Smooth muscle cell (in vitro differentiated cells): ENCODE measurements at regions not wholly inside any gene's neighbourhood (a gene's known extent, or its start where the extent isn't known, plus 50 kb on each side); places are given as distances from the start of the nearest gene placed in this dataset.

Experiments used
- DNase-seq: peaks from one replicate; lab custom pipeline; 2025; ENCODE audit not compliant: unreplicated experiment; lab: John Stamatoyannopoulos, UW
- H2AFZ ChIP-seq: fragments of 200-600 bp; sonication (generic); 2 replicates; pipeline ENCODE4 v1.6.0; 2016; ENCODE audit warnings: antibody characterized with exemption, low read depth, mild to moderate bottlenecking
- H3F3A ChIP-seq: fragments of 200-600 bp; sonication (generic); 2 replicates; pipeline ENCODE4 v1.6.0; 2017; ENCODE audit warnings: antibody characterized with exemption, low read depth
- H3K27ac ChIP-seq: fragments of 200-600 bp; sonication (generic); 2 replicates; pipeline ENCODE4 v1.5.1; 2016; ENCODE audit warnings: low read depth, mild to moderate bottlenecking
- H3K27me3 ChIP-seq: fragments of 200-600 bp; sonication (generic); 2 replicates; pipeline ENCODE4 v1.6.1; 2016; ENCODE audit warnings: low read depth, mild to moderate bottlenecking
- H3K36me3 ChIP-seq: fragments of 200-600 bp; sonication (generic); 2 replicates; pipeline ENCODE4 v1.5.1; 2016; ENCODE audit warnings: low read depth
- H3K4me1 ChIP-seq: fragments of 200-600 bp; sonication (generic); 2 replicates; pipeline ENCODE4 v1.5.1; 2016; ENCODE audit warnings: low read depth
- H3K4me2 ChIP-seq: fragments of 200-600 bp; sonication (generic); 2 replicates; pipeline ENCODE4 v1.6.0; 2016; ENCODE audit warnings: mild to moderate bottlenecking
- H3K4me3 ChIP-seq: fragments of 200-600 bp; sonication (generic); 2 replicates; pipeline ENCODE4 v1.5.1; 2016; ENCODE audit warnings: mild to moderate bottlenecking
- H3K79me2 ChIP-seq: fragments of 200-600 bp; sonication (generic); 2 replicates; pipeline ENCODE4 v1.6.0; 2016; ENCODE audit warnings: low read depth, mild to moderate bottlenecking
- H3K9ac ChIP-seq: fragments of 200-600 bp; sonication (generic); 2 replicates; pipeline ENCODE4 v1.6.0; 2016; ENCODE audit warnings: low read depth
- H3K9me3 ChIP-seq: fragments of 200-600 bp; sonication (generic); replicated peaks from 2 replicates; pipeline ENCODE4 v1.5.1; 2016; ENCODE audit warnings: low read depth
- H4K20me1 ChIP-seq: fragments of 200-600 bp; sonication (generic); 2 replicates; pipeline ENCODE4 v1.6.0; 2016; ENCODE audit warnings: low read depth
- CTCF ChIP-seq: fragments of 200-600 bp; sonication (generic); IDR thresholded peaks from 2 replicates; pipeline ENCODE4 v1.5.1; 2017; ENCODE audit warnings: borderline replicate concordance, mild to moderate bottlenecking, antibody characterized with exemption; ENCODE audit not compliant: insufficient read depth, poor library complexity, severe bottlenecking
- WGBS: methylation state at CpG from one replicate; pipeline ENCODE4 v1.1.7; 2016; ENCODE audit warnings: low lambda C conversion rate; 5-methylcytosine and 5-hydroxymethylcytosine counted together

- no peak overlapping the region for H3K27ac ChIP-seq
- no peak overlapping the region for H3K4me2 ChIP-seq
- H3K79me2 ChIP-seq, result no peaks in the 10 kb centered on the region
- H3K36me3 ChIP-seq, result no peaks in the 10 kb centered on the region
- no peaks in the 10 kb centered on the region for H3F3A ChIP-seq
- no peaks in the 10 kb centered on the region for H3K27me3 ChIP-seq
- no peaks in the 10 kb centered on the region for H4K20me1 ChIP-seq
- H2AFZ ChIP-seq, result no peak overlapping the region
- no peak overlapping the region for H3K9ac ChIP-seq
- no peak for DNase-seq
- TF ChIP-seq CTCF, result no peak
- 89% methylated on average over 1 of the region's 1 CpG for WGBS
- H3K9me3 ChIP-seq, result no peaks in the 10 kb centered on the region
- H3K4me3 ChIP-seq, result no peak overlapping the region
- no peaks in the 10 kb centered on the region for H3K4me1 ChIP-seq
Observed at GRCh38 chr15:81475926-81476325, 101.9 kb upstream of the TMC3 start.

GRCh38 chr15:81475471-81475870, 101.5 kb upstream of the TMC3 start:
- H3K9ac ChIP-seq, result no peak overlapping the region

GRCh38 chr15:81473946-81474345, 99.9 kb upstream of the TMC3 start:
- Histone ChIP-seq H3K9ac (no peak overlapping the region), H3K4me3 (no peak overlapping the region), H3K4me1 (no peaks in the 10 kb centered on the region), H3F3A (no peaks in the 10 kb centered on the region), H3K27ac (no peak overlapping the region), H3K36me3 (no peaks in the 10 kb centered on the region), H3K9me3 (no peaks in the 10 kb centered on the region), H2AFZ (no peak overlapping the region), H4K20me1 (no peaks in the 10 kb centered on the region), H3K4me2 (no peak overlapping the region), H3K79me2 (no peaks in the 10 kb centered on the region), H3K27me3 (no peaks in the 10 kb centered on the region)
- WGBS, result 96% methylated on average over 5 of the region's 5 CpGs
- DNase-seq, result no peak
- TF ChIP-seq CTCF, result no peak

More at GRCh38 chr15:81475471-81475870, 101.5 kb upstream of the TMC3 start:
- Histone ChIP-seq H4K20me1 (no peaks in the 10 kb centered on the region), H3F3A (no peaks in the 10 kb centered on the region), H3K36me3 (no peaks in the 10 kb centered on the region), H2AFZ (no peak overlapping the region), H3K4me1 (no peaks in the 10 kb centered on the region), H3K4me3 (no peak overlapping the region), H3K27me3 (no peaks in the 10 kb centered on the region), H3K27ac (no peak overlapping the region), H3K79me2 (no peaks in the 10 kb centered on the region), H3K4me2 (no peak overlapping the region), H3K9me3 (no peaks in the 10 kb centered on the region)
- DNase-seq, result no peak
- 82% methylated on average over 2 of the region's 2 CpGs for WGBS
- TF ChIP-seq CTCF, result no peak

GRCh38 chr15:81473177-81473576, 99.2 kb upstream of the TMC3 start:
- H2AFZ ChIP-seq, result no peak overlapping the region
- 92% methylated on average over 4 of the region's 4 CpGs for WGBS
- no peak overlapping the region for H3K9ac ChIP-seq
- no peaks in the 10 kb centered on the region for H3K4me1 ChIP-seq
- H3K27ac ChIP-seq, result no peak overlapping the region
- H3K79me2 ChIP-seq, result no peaks in the 10 kb centered on the region
- H3K36me3 ChIP-seq, result no peaks in the 10 kb centered on the region
- no peak overlapping the region for H3K4me3 ChIP-seq
- no peak overlapping the region for H3K4me2 ChIP-seq
- H3K9me3 ChIP-seq, result no peaks in the 10 kb centered on the region
- no peaks in the 10 kb centered on the region for H4K20me1 ChIP-seq
- no peaks in the 10 kb centered on the region for H3K27me3 ChIP-seq
- DNase-seq, result no peak
- H3F3A ChIP-seq, result no peaks in the 10 kb centered on the region
- no peak for TF ChIP-seq CTCF
